SK-N-SH (cell line): ENCODE measurements at regions not wholly inside any gene's neighbourhood (a gene's known extent, or its start where the extent isn't known, plus 50 kb on each side); places are given as distances from the start of the nearest gene placed in this dataset.

ENCODE experiments used
- CTCF ChIA-PET: fragments of 300-600, 350-600 bp; formaldehyde crosslinking; extraction: SDS; loops from one replicate; lab custom pipeline; 2021; lab: Yijun Ruan, JAX
- POLR2A ChIA-PET: fragments of 350-600 bp; sonication (Branson Sonifier 250); formaldehyde crosslinking; extraction: SDS; loops from one replicate; lab custom pipeline; 2020; ENCODE audit warnings: antibody characterized with exemption, inconsistent platforms; lab: Yijun Ruan, JAX
- DNase-seq: peaks from one replicate; pipeline ENCODE4 v3.0.0; 2012
- H2AFZ ChIP-seq: fragments of 200-600 bp; sonication (generic); 2 replicates; pipeline ENCODE4 v1.8.1; 2016; ENCODE audit warnings: antibody characterized with exemption, mild to moderate bottlenecking, low read depth
- H3F3A ChIP-seq: fragments of 200-600 bp; sonication (generic); replicated peaks from 2 replicates; pipeline ENCODE3; 2016; ENCODE audit warnings: antibody characterized with exemption, mild to moderate bottlenecking; ENCODE audit not compliant: insufficient read depth
- H3K27ac ChIP-seq, 2 experiments: fragments of 200-500 bp in 1 of 2; fragments of 200-600 bp in 1 of 2; sonication (Bioruptor generic) in 1 of 2; sonication (generic), shearing (Covaris generic) in 1 of 2; 2 replicates each; pipeline versions ENCODE4 v1.5.1 to v1.6.1; 2014 to 2016; ENCODE audit warnings: low read depth in 2 of 2, inconsistent platforms in 1 of 2, low read length in 1 of 2, mild to moderate bottlenecking in 1 of 2, mixed read lengths in 1 of 2
- H3K27me3 ChIP-seq: fragments of 200-600 bp; sonication (generic), shearing (Covaris generic); 2 replicates; pipeline ENCODE4 v1.6.1; 2016; ENCODE audit warnings: mixed run types; ENCODE audit not compliant: insufficient read depth
- H3K36me3 ChIP-seq, 2 experiments: fragments of 200-500 bp in 1 of 2; fragments of 200-600 bp in 1 of 2; sonication (Bioruptor generic) in 1 of 2; sonication (generic) in 1 of 2; replicated peaks in 1 of 2; 2 replicates each; pipeline versions ENCODE3 to v1.5.1; 2014 to 2016; ENCODE audit warnings: low read length in 1 of 2, mild to moderate bottlenecking in 1 of 2; ENCODE audit not compliant: insufficient read depth in 2 of 2, control insufficient read depth in 1 of 2
- H3K4me1 ChIP-seq, 2 experiments: fragments of 200-500 bp in 1 of 2; fragments of 200-600 bp in 1 of 2; sonication (Bioruptor generic) in 1 of 2; sonication (generic), shearing (Covaris generic) in 1 of 2; 2 replicates each; pipeline versions ENCODE4 v1.5.1 to v1.6.1; 2014 to 2016; ENCODE audit warnings: low read depth in 1 of 2, low read length in 1 of 2, mixed run types in 1 of 2; ENCODE audit not compliant: insufficient read depth in 2 of 2, control insufficient read depth in 1 of 2
- H3K4me2 ChIP-seq: fragments of 200-600 bp; sonication (generic), shearing (Covaris generic); 2 replicates; pipeline ENCODE4 v1.6.1; 2017; ENCODE audit warnings: mixed run types
- H3K4me3 ChIP-seq, 2 experiments: fragments of 200-500 bp in 1 of 2; fragments of 200-600 bp in 1 of 2; sonication (Bioruptor generic) in 1 of 2; sonication (generic), shearing (Covaris generic) in 1 of 2; 2 replicates each; pipeline versions ENCODE4 v1.5.1 to v1.8.1; 2014 to 2016; ENCODE audit warnings: low read depth in 2 of 2, inconsistent platforms in 1 of 2, low read length in 1 of 2, mild to moderate bottlenecking in 1 of 2, mixed read lengths in 1 of 2, moderate library complexity in 1 of 2
- H3K79me2 ChIP-seq: fragments of 200-600 bp; sonication (generic); 2 replicates; pipeline ENCODE4 v1.8.1; 2017; ENCODE audit warnings: mild to moderate bottlenecking; ENCODE audit not compliant: insufficient read depth
- H3K9ac ChIP-seq: fragments of 200-600 bp; sonication (generic); 2 replicates; pipeline ENCODE4 v1.6.1; 2017; ENCODE audit warnings: mixed run types
- H3K9me2 ChIP-seq: fragments of 200-600 bp; sonication (generic); 2 replicates; pipeline ENCODE4 v1.6.1; 2017; ENCODE audit warnings: mixed run types
- H3K9me3 ChIP-seq: fragments of 200-600 bp; sonication (generic); 2 replicates; pipeline ENCODE4 v1.6.1; 2017; ENCODE audit warnings: mixed run types, mild to moderate bottlenecking, moderate library complexity
- H4K20me1 ChIP-seq: fragments of 200-600 bp; sonication (generic); 2 replicates; pipeline ENCODE4 v1.6.1; 2017; ENCODE audit warnings: mild to moderate bottlenecking, mixed run types; ENCODE audit not compliant: insufficient read depth
- CHD2 ChIP-seq: fragments of 150-350 bp; IDR thresholded peaks from 2 replicates; pipeline ENCODE4 v1.6.1; 2018; ENCODE audit warnings: low read length; ENCODE audit not compliant: partially characterized antibody
- EZH2phosphoT487 ChIP-seq: fragments of 200-600 bp; sonication (generic); IDR thresholded peaks from 2 replicates; pipeline ENCODE4 v1.6.1; 2017; ENCODE audit warnings: low read depth, mixed run types, mild to moderate bottlenecking, antibody characterized with exemption, moderate library complexity, borderline replicate concordance
- MXI1 ChIP-seq: IDR thresholded peaks from 2 replicates; pipeline ENCODE4 v1.6.1; 2012; ENCODE audit warnings: mild to moderate bottlenecking, low read depth, low read length, improper control_type of control experiment
- POLR2AphosphoS5 ChIP-seq: IDR thresholded peaks from 2 replicates; pipeline ENCODE4 v1.6.1; 2012; ENCODE audit warnings: low read depth, low read length
- REST ChIP-seq: IDR thresholded peaks from 2 replicates; pipeline ENCODE4 v1.6.1; 2012; ENCODE audit warnings: mild to moderate bottlenecking, low read depth, low read length, moderate library complexity
- USF2 ChIP-seq: fragments of 150-350 bp; IDR thresholded peaks from 2 replicates; pipeline ENCODE4 v1.6.1; 2017; ENCODE audit warnings: antibody characterized with exemption, low read length, low read depth, borderline replicate concordance
- ZBTB33 ChIP-seq: IDR thresholded peaks from 2 replicates; pipeline ENCODE4 v1.4.0; 2012; ENCODE audit warnings: low read depth, borderline replicate concordance
- WGBS: methylation state at CpG from one replicate; pipeline ENCODE4 v1.1.6; 2017; ENCODE audit warnings: low lambda C conversion rate; 5-methylcytosine and 5-hydroxymethylcytosine counted together

GRCh38 chr12:113684908-113685782, 213.5 kb upstream of the LHX5 start:
- no peak for DNase-seq
- Histone ChIP-seq H4K20me1 (no peaks in the 10 kb centered on the region), H3F3A (no peaks in the 10 kb centered on the region), H3K4me3 (no peak overlapping the region), H3K4me2 (no peak overlapping the region), H3K4me1 (no peaks in the 10 kb centered on the region; a peak in 1 of 4 replicates), H3K79me2 (no peaks in the 10 kb centered on the region), H3K27ac (no peak overlapping the region), H3K9ac (no peak overlapping the region), H2AFZ (no peak overlapping the region), H3K27me3 (0 out of 2 replicates have a peak, but pooled peaks cover 8% of the 10 kb centered on the region), H3K9me2 (no peaks in the 10 kb centered on the region), H3K36me3 (no peaks in the 10 kb centered on the region), H3K9me3 (no peaks in the 10 kb centered on the region)
- POLR2A ChIA-PET, result no interaction called here
- CTCF ChIA-PET, result no interaction called here
- TF ChIP-seq USF2 (no peak), MXI1 (no peak), REST (no peak), EZH2phosphoT487 (no peak), CHD2 (no peak), ZBTB33 (no peak), POLR2AphosphoS5 (no peak)
- TF ChIP-seq, all 33 proteins: peak for 0
- 57% methylated on average over 19 of the region's 20 CpGs for WGBS
